NT2/D1 (cell line): ENCODE measurements at regions not wholly inside any gene's neighbourhood (a gene's known extent, or its start where the extent isn't known, plus 50 kb on each side); places are given as distances from the start of the nearest gene placed in this dataset.

Experiments used
- SUZ12 ChIP-seq: IDR thresholded peaks from 2 replicates; pipeline ENCODE4 v1.6.1; 2011; ENCODE audit not compliant: insufficient read length, insufficient read depth; ENCODE audit errors: extremely low read depth
- YY1 ChIP-seq: IDR thresholded peaks from 2 replicates; pipeline ENCODE4 v1.6.1; 2011; ENCODE audit not compliant: insufficient read length, insufficient read depth
- ZNF274 ChIP-seq: IDR thresholded peaks from 2 replicates; pipeline ENCODE4 v1.6.1; 2011; ENCODE audit warnings: mild to moderate bottlenecking, low read depth, low read length

DNA sequence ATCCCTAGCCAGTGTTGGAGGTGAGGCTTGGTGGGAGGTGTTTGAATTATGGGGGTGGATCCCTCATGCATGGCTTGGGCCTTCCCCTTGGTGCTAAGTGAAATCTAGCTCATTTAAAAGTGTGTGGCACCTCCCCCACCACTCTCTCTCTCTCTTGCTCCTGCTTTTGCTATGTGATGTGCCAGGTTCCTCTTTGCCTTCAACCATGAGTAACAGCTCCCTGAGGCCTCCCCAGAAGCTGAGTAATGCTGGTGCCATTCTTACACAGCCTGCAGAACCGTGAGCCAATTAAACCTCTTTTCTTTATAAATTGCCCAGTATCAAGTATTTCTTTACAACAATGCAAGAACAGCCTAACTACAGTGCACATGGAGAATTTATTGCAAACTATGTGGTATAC is 188.8 kb upstream of the POT1 start:
- TF ChIP-seq YY1 (no peak), ZNF274 (no peak), SUZ12 (no peak)
